H7 (cell line): ENCODE measurements at regions not wholly inside any gene's neighbourhood (a gene's known extent, or its start where the extent isn't known, plus 50 kb on each side); places are given as distances from the start of the nearest gene placed in this dataset.
A peak's percentile ranks its signal among the peaks of the same experiment; 100 is the strongest.

Experiments used
- DNase-seq: peaks from one replicate; pipeline ENCODE4 v3.0.0; 2012
- H3K27me3 ChIP-seq: 2 replicates; pipeline ENCODE4 v1.6.0; 2011; ENCODE audit warnings: mild to moderate bottlenecking, low read length; ENCODE audit not compliant: control insufficient read depth, insufficient read depth
- H3K36me3 ChIP-seq: replicated peaks from 2 replicates; pipeline ENCODE4 v1.5.1; 2011; ENCODE audit warnings: low read length; ENCODE audit not compliant: control insufficient read depth, insufficient read depth
- H3K4me3 ChIP-seq: 2 replicates; pipeline ENCODE4 v1.5.1; 2011; ENCODE audit warnings: low read depth, mild to moderate bottlenecking, control low read depth, low read length, moderate library complexity; ENCODE audit not compliant: insufficient read depth

DNA sequence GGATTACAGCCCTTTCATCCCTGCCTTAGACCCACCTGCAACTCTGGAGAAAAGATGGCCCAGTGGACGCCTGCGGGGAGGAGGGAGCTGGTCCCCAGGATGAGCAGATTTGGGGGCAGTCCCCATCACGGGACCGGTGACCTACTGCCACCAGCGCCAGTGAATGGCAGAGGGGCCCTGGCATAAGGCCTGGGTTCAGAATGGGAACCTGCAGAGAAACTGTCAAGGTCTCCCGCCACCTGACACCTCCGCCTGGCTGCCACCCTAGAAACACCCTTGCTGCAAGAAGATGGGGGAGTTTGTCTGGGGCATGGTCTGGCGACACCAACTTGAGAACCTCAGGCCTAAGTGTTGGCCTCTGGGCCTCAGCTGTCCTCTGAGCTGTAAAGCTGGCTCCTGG lies 335.7 kb downstream of the SEC14L1 start:
- Histone ChIP-seq H3K36me3 (no peaks in the 10 kb centered on the region), H3K4me3 (no peak overlapping the region), H3K27me3 (no peaks in the 10 kb centered on the region)
- DNase-seq: no peak

GRCh38 chr17:77476931-77477805 lies 336.4 kb downstream of the SEC14L1 start:
- no peak overlapping the region for H3K4me3 ChIP-seq
- no peak for DNase-seq
- H3K36me3 ChIP-seq: peaks cover under 1% of the 10 kb centered on the region; the same call in 1 of the 2 replicates
- H3K27me3 ChIP-seq: no peaks in the 10 kb centered on the region

DNA sequence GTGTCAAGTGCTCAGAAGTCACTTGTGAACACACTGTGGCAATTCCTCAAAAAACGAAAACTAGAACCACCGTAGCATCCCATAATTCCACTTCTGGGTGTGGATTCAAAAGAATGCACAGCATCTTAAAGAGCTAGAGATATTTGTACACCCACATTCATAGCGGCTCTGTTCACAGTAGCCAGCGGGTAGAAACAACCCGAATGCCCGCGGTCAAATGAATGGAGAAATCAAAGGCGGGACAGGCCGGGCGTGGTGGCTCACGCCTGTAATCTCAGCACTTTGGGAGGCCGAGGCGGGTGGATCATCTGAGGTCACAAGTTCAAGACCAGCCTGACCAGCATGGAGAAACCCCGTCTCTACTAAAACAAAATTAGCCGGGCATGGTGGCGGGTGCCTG lies 337.5 kb downstream of the SEC14L1 start:
- H3K36me3 ChIP-seq: peaks cover 2% of the 10 kb centered on the region
- no peak for DNase-seq
- no peak overlapping the region for H3K4me3 ChIP-seq
- H3K27me3 ChIP-seq: no peaks in the 10 kb centered on the region

DNA sequence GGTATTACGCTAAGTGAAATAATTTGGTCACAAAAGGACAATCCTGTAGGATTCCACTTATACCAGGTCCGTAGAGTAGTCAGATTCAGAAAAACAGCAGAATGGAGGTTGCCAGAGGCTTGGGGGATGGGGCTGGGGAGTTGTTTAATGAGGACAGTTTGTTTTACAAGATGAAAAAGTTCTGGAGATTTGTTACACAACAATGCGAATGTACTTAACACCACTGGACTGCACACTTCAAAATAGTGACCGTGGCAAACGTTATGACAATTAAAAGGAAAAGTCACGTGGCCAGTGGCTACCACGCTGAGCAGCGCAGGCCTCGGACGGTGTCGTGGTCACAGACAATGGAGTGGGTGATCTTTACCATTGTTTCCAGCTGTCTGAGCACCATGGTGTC lies 338.1 kb downstream of the SEC14L1 start:
- Histone ChIP-seq H3K36me3 (peaks cover 2% of the 10 kb centered on the region), H3K4me3 (no peak overlapping the region), H3K27me3 (no peaks in the 10 kb centered on the region)
- no peak for DNase-seq

GRCh38 chr17:77479372-77480198 lies 338.8 kb downstream of the SEC14L1 start:
- no peak overlapping the region for H3K4me3 ChIP-seq
- H3K36me3 ChIP-seq: peaks cover 2% of the 10 kb centered on the region
- peak; percentile 88 for DNase-seq
- no peaks in the 10 kb centered on the region for H3K27me3 ChIP-seq

GRCh38 chr17:77480199-77480508 lies 339.4 kb downstream of the SEC14L1 start:
- DNase-seq: peak; percentile 84
- Histone ChIP-seq H3K27me3 (no peaks in the 10 kb centered on the region), H3K36me3 (peaks cover 2% of the 10 kb centered on the region), H3K4me3 (no peak overlapping the region)

DNA sequence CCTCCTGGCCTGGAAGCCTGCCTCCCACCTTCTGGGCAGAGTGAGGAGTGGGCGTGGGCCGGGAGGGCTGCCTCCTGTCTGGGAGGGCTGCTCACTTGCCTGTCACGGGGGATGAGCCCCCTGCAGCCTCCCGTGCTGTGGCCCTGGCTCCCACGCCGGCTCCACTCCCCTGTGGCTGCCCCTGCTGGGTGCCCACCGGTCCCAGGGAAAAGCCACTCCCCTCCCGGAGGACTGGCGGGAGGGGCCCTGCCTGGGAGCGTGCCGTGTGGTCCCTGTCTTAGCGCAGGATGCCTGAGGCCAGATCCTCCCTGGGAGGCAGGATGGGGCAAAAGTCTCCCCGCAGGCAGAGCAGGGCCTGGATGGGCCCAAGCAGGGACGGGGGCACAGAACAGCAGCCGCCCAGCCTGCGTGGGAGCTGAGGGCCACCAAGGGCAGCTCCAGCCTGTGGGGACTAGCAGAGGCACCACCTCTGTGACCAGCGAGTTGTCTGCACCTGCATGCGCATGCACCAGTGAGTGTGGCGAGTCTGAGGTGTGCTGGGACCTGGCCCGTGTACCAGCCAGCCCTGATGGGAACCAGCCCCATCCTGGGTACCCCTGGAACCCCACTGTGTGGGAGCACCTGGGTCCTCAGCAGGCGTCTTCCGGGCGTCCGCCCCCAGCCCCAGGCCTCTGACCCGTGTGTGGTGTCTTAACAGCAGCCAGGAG lies 339.9 kb downstream of the SEC14L1 start:
- DNase-seq: peak; percentile 80
- peaks cover 2% of the 10 kb centered on the region for H3K36me3 ChIP-seq
- no peak overlapping the region for H3K4me3 ChIP-seq
- no peaks in the 10 kb centered on the region for H3K27me3 ChIP-seq

DNA sequence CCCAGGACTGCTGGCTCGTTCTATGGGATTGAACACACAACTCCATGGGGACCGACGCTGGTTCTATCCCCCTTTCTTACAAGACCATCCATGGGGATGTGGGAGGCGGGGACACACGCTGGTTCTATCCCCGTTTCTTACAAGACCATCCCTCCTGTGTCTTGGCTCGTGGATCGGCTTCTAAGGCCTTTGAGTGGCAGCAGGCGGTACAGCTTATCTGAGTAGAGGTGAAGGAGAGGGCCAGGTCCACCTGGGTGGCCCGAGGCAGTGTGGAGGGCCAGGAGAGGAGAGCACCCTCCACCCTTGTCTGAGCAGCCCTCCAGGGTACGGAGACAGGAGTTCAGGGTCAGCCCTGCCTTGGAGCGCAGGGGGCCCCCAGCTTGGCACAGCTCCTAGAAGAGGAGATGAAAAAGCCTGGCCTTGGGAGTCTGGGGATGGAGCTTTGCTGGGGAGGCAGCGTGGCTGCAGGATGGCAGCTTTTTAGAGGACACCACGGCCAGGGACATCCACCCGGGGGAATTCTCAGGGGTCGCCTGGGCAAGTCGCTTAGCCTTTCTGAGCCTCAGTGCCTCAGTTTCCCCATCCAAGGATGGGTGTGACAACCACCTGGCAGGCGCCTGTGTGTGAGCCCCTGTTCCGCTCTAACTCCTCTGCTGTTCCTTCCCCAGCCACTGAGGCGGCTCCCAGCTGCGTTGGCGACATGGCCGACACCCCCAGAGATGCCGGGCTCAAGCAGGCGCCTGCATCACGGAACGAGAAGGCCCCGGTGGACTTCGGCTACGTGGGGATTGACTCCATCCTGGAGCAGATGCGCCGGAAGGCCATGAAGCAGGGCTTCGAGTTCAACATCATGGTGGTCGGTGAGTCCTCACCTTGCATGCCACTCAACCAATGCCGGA lies 341.0 kb downstream of the SEC14L1 start:
- Histone ChIP-seq H3K4me3 (no peak overlapping the region), H3K27me3 (no peaks in the 10 kb centered on the region), H3K36me3 (peaks cover 2% of the 10 kb centered on the region)
- no peak for DNase-seq

- Histone ChIP-seq H3K27me3 (no peaks in the 10 kb centered on the region), H3K4me3 (no peak overlapping the region), H3K36me3 (peaks cover 2% of the 10 kb centered on the region)
- no peak for DNase-seq
Observed at GRCh38 chr17:77482375-77483127, 341.8 kb downstream of the SEC14L1 start.

DNA sequence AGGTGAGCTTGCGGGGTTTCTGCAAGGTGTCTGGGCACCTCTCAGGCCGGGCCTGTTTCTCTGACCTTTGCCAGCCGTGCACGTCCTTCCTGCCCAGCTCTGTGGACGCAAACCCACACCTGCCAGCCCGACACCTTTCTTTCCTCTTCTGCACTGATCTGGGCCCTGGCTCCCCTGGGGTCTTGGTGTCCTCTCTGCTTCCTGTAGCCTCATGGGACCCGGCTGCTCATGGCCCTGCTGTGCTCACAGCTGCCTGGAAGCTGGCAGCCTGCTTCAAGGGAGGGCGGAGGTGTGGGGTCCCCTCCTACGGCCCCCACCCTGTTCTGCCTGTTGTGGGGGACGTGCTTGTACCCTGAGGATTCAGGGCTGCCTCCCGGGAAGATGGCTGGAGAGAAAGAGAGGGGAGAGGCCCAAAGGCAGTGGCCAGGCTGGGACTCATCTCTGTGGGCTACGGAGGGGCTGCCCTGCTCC lies 342.4 kb downstream of the SEC14L1 start:
- H3K4me3 ChIP-seq: no peak overlapping the region
- no peaks in the 10 kb centered on the region for H3K27me3 ChIP-seq
- peaks cover 3% of the 10 kb centered on the region for H3K36me3 ChIP-seq
- DNase-seq: no peak

DNA sequence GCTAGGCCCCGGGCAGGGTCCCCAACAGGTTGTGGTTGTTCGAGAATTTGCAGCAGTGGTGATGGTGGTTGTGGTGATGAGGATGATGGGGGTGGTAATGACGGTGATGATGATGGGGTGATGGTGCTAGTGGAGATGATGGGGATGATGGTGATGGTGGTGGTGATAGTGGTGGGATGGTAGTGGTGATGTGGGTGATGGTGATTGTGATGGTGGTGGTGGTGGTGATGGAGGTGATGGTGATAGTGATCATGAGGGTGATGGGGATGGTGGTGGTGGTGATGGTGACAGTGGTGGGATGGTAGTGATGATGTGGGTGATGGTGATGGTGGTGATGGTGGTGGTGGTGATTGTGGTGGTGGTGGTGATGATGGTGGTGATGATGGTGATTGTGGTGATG lies 343.3 kb downstream of the SEC14L1 start:
- no peak for DNase-seq
- Histone ChIP-seq H3K36me3 (peaks cover 8% of the 10 kb centered on the region), H3K27me3 (no peaks in the 10 kb centered on the region), H3K4me3 (no peak overlapping the region)

DNA sequence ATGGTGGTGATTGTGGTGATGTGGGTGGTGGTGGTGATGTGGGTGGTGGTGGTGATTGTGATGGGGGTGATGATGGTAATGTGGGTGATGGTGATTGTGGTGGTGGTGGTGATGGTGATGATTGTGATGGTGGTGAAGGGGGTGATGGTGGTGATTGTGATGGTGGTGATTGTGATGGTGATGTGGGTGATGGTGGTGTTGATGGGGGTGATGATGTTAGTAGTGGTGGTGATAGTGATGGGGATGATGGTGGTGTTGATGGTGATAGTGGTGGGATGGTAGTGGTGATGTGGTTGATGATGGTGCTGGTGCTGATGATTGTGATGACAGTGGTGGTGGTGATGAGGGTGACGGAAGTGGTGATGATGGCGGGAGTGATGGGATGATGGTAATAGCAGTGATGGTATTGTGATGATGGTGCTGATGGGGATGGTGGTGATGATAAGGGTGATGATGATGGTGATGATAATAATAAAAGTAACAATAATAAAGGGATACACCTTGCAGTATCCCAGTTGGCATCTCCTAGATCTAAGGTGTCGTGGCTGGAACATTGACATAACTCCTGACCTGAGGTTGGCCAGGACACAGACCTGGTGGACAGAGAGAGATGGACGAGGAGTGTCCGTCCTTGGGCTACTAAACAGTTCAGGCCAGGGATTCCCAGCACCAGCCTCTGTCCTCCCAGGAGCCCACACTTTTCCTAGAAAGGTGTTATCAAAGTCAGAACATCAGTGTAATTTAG lies 344.5 kb downstream of the SEC14L1 start:
- Histone ChIP-seq H3K36me3 (peaks cover 8% of the 10 kb centered on the region), H3K4me3 (no peak overlapping the region), H3K27me3 (no peaks in the 10 kb centered on the region)
- no peak for DNase-seq

- peak; percentile 7 for DNase-seq
- peaks cover 7% of the 10 kb centered on the region for H3K36me3 ChIP-seq
Observed at GRCh38 chr17:77487211-77487629, 346.5 kb downstream of the SEC14L1 start.

More at GRCh38 chr17:77487211-77487629, 346.5 kb downstream of the SEC14L1 start:
- Histone ChIP-seq H3K4me3 (no peak overlapping the region), H3K27me3 (no peaks in the 10 kb centered on the region)
